NCI-H2227 (cell line): ENCODE measurements at regions not wholly inside any gene's neighbourhood (a gene's known extent, or its start where the extent isn't known, plus 50 kb on each side); places are given as distances from the start of the nearest gene placed in this dataset.

Source experiments
- DNase-seq: peaks from one replicate; lab custom pipeline; 2025; ENCODE audit not compliant: unreplicated experiment; lab: John Stamatoyannopoulos, UW

GRCh38 chr7:79730971-79731370 lies 277.5 kb upstream of the MAGI2 start:
- DNase-seq: no peak

- DNase-seq: no peak
Observed at GRCh38 chr7:79723833-79724618, 270.6 kb upstream of the MAGI2 start.

GRCh38 chr7:79722217-79722616 lies 268.8 kb upstream of the MAGI2 start:
- DNase-seq: no peak

GRCh38 chr7:79719216-79719615 lies 265.7 kb upstream of the MAGI2 start:
- DNase-seq: no peak

GRCh38 chr7:79716329-79716728 lies 262.9 kb upstream of the MAGI2 start:
- DNase-seq: no peak

GRCh38 chr7:79714081-79714480 lies 260.6 kb upstream of the MAGI2 start:
- DNase-seq: no peak

GRCh38 chr7:79713276-79713675 lies 259.8 kb upstream of the MAGI2 start:
- DNase-seq: no peak

- no peak for DNase-seq
Observed at GRCh38 chr7:79711660-79712059, 258.2 kb upstream of the MAGI2 start.

- no peak for DNase-seq
Observed at GRCh38 chr7:79709574-79710409, 256.3 kb upstream of the MAGI2 start.

- DNase-seq: no peak
Observed at GRCh38 chr7:79702116-79702515, 248.6 kb upstream of the MAGI2 start.

GRCh38 chr7:79692015-79692414 lies 238.5 kb upstream of the MAGI2 start:
- DNase-seq: no peak

- DNase-seq: no peak
Observed at GRCh38 chr7:79691074-79691473, 237.6 kb upstream of the MAGI2 start.

GRCh38 chr7:79684384-79684783 lies 230.9 kb upstream of the MAGI2 start:
- no peak for DNase-seq

- DNase-seq: no peak
Observed at GRCh38 chr7:79683916-79684315, 230.4 kb upstream of the MAGI2 start.

- DNase-seq: no peak
Observed at GRCh38 chr7:79683185-79683890, 229.9 kb upstream of the MAGI2 start.

GRCh38 chr7:79681454-79681853 lies 228.0 kb upstream of the MAGI2 start:
- no peak for DNase-seq

GRCh38 chr7:79673969-79674368 lies 220.5 kb upstream of the MAGI2 start:
- no peak for DNase-seq

- no peak for DNase-seq
Observed at GRCh38 chr7:79673421-79673820, 220.0 kb upstream of the MAGI2 start.

- no peak for DNase-seq
Observed at GRCh38 chr7:79668292-79668691, 214.8 kb upstream of the MAGI2 start.

- DNase-seq: no peak
Observed at GRCh38 chr7:79666472-79666871, 213.0 kb upstream of the MAGI2 start.

GRCh38 chr7:79664884-79665676 lies 211.6 kb upstream of the MAGI2 start:
- peak; percentile 41 for DNase-seq
